HFF-Myc (cell line): ENCODE measurements at regions not wholly inside any gene's neighbourhood (a gene's known extent, or its start where the extent isn't known, plus 50 kb on each side); places are given as distances from the start of the nearest gene placed in this dataset.
"Not testable (repeated sequence)": the region's sequence is repeated elsewhere in the genome, so short reads cannot be mapped to it uniquely, and the experiment has no call there.

Experiments
- DNase-seq: peaks from one replicate; pipeline ENCODE4 v3.0.0-alpha.2; 2011; ENCODE audit warnings: low read depth; ENCODE audit errors: extremely low read depth
- H3K4me3 ChIP-seq: replicated peaks from 2 replicates; pipeline ENCODE4 v1.5.1; 2011; ENCODE audit warnings: low read depth, mild to moderate bottlenecking, control low read depth, low read length
- TF ChIP-seq, protein P1 (sequence below): IDR thresholded peaks from 2 replicates; pipeline ENCODE4 v1.5.1; 2012; ENCODE audit warnings: mild to moderate bottlenecking, low read depth, low read length, control low read depth; ENCODE audit errors: missing control alignments

DNA sequence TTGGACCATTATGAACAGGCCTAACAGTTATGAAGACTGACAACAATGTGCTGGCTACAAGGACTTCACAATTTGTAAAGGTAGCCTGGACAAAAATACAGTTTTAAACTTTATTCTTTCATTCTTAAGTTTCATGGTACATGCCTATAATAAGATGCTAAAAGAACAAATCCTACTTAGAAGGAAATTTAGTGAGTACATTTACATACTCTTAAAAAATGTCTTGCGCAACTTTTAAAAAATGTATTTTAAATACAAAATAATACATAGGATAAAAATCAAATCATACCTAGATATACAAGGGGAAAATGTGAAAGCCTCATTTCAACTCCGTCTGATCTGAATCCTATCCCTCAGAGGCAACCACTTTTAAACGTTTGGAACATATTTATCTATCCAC, 200.7 kb upstream of the SPIN4 start:
- DNase-seq, result no peak
- TF ChIP-seq, protein P1, sequence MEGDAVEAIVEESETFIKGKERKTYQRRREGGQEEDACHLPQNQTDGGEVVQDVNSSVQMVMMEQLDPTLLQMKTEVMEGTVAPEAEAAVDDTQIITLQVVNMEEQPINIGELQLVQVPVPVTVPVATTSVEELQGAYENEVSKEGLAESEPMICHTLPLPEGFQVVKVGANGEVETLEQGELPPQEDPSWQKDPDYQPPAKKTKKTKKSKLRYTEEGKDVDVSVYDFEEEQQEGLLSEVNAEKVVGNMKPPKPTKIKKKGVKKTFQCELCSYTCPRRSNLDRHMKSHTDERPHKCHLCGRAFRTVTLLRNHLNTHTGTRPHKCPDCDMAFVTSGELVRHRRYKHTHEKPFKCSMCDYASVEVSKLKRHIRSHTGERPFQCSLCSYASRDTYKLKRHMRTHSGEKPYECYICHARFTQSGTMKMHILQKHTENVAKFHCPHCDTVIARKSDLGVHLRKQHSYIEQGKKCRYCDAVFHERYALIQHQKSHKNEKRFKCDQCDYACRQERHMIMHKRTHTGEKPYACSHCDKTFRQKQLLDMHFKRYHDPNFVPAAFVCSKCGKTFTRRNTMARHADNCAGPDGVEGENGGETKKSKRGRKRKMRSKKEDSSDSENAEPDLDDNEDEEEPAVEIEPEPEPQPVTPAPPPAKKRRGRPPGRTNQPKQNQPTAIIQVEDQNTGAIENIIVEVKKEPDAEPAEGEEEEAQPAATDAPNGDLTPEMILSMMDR, result no peak
- H3K4me3 ChIP-seq, result no peak overlapping the region

DNA sequence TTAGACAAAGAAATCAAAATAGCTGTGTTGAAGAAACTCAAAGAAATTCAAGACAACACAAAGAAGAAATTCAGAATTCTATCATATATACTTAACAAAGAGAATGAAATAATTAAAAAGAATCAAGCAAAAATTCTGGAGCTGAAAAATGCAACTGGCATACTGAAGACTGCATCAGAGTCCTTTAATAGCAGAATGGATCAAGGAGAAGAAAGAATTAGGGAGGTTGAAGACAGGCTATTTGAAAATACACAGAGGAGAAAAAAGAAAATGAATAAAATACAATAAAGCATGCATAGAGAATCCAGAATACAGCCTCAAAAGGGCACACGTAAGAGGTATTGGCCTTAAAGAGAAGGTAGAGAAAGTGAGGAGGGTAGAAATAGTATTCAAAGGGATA, 179.5 kb upstream of the SPIN4 start:
- TF ChIP-seq, protein P1, result no peak
- no peak for DNase-seq
- no peak overlapping the region for H3K4me3 ChIP-seq

- DNase-seq, result no peak
- TF ChIP-seq, protein P1, result no peak
- no peak overlapping the region for H3K4me3 ChIP-seq
Measured at GRCh38 chrX:63529961-63530360, 178.8 kb upstream of the SPIN4 start.

DNA sequence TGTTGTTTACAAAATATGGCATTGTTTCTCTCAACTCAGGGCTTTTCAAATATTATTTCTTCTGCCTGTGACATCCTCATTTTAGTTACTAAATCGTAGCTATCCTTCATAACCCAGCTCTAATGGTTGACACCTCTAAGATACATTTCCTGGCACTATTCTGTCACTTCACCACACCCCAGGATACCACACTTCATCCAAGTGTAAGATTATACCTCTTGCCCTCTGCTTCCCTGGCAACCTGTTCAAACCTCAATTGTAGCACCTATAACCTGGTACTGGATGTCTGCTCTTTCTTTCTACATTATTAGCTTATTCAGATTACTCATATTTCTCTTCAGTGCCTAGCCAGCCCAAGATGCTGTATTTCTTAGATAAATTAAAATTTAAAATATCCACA, 175.7 kb upstream of the SPIN4 start:
- TF ChIP-seq, protein P1, result no peak
- no peak for DNase-seq
- no peak overlapping the region for H3K4me3 ChIP-seq

DNA sequence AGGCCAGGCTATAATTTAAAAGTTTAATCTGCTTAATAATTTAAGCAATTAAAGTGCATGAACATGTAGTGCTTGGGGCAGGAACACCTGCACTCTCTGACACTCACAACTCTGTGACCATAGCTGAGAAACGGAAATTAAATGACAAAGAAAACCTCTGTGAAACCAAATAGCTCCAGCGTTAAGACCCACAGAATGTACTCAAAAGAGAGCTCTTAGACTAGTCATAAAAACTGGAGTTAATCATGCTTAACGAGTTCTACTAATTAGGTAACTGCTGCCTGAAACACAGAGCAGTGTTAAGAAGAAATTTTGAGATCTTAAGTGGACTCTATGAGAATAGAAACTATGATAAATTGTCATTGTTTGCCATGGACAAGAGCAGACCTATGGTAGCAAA, 174.4 kb upstream of the SPIN4 start:
- TF ChIP-seq, protein P1, result no peak
- no peak for DNase-seq
- H3K4me3 ChIP-seq, result no peak overlapping the region

DNA sequence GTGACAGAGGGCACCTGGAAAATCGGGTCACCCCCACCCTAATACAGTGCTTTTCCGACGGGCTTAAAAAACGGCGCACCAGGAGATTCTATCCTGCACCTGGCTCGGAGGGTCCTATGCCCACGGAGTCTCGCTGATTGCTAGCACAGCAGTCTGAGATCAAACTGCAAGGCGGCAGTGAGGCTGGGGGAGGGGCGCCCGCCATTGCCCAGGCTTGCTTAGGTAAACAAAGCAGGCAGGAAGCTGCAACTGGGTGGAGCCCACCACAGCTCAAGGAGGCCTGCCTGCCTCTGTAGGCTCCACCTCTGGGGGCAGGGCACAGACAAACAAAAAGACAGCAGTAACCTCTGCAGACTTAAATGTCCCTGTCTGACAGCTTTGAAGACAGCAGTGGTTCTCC, 168.2 kb upstream of the SPIN4 start:
- H3K4me3 ChIP-seq, result not testable (repeated sequence)

GRCh38 chrX:63514569-63515080, 163.5 kb upstream of the SPIN4 start:
- no peak overlapping the region for H3K4me3 ChIP-seq
- TF ChIP-seq, protein P1, result no peak
- no peak for DNase-seq

More for the DNA sequence above, 168.2 kb upstream of the SPIN4 start:
- DNase-seq, result not testable (repeated sequence)
